HG03565 (cell line): ENCODE measurements at regions not wholly inside any gene's neighbourhood (a gene's known extent, or its start where the extent isn't known, plus 50 kb on each side); places are given as distances from the start of the nearest gene placed in this dataset.

Source experiments
- ATAC-seq: cut with Tn5 transposase; IDR thresholded peaks from one replicate; pipeline ENCODE4 v1.9.1; 2021; ENCODE audit warnings: mild to moderate bottlenecking, moderate library complexity; ENCODE audit not compliant: unreplicated experiment

GRCh38 chr3:31137718-31138465 lies 243.4 kb upstream of the GADL1 start:
- ATAC-seq = no peak

- ATAC-seq = no peak
Measured at GRCh38 chr3:31140470-31140869, 246.0 kb upstream of the GADL1 start.

GRCh38 chr3:31142139-31142538 lies 247.7 kb upstream of the GADL1 start:
- no peak for ATAC-seq

DNA sequence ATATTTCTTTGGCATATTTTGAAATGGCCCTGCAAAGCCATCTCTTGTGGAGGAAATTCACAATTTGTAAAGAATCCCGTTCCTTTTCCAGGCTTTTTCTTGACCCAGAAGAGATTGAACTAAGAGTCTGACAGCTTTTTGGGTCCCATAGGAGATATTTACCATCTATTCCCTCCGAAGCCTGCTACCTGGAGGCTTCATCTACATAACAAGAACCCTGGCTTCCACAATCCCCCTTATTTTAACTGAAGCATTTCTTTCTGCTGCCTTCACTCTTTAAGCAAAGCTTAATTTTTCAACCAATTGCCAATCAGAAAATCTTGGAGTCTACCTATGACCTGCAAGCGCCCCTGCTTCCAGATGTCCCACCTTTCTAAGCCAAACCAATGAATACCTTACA lies 248.1 kb upstream of the GADL1 start:
- no peak for ATAC-seq

DNA sequence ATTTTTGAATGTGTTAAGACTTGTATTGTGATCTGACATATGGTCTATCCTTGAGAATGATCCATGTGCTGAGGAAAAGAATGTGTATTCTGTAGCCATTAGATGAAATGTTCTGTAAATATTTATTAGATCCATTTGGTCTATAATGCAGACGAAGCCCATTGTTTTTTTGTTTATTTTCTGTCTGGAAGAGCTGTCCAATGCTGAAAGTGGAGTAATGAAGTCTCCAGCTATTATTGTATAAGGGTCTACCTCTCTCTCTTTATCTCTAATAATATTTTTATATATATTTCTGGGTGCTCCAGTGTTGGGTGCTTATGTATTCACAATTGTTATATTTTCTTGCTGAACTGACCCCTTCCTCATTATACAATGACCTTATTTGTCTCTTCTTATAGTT lies 250.6 kb upstream of the GADL1 start:
- ATAC-seq = no peak

- ATAC-seq = no peak
Measured at GRCh38 chr3:31147550-31147949, 253.1 kb upstream of the GADL1 start.

DNA sequence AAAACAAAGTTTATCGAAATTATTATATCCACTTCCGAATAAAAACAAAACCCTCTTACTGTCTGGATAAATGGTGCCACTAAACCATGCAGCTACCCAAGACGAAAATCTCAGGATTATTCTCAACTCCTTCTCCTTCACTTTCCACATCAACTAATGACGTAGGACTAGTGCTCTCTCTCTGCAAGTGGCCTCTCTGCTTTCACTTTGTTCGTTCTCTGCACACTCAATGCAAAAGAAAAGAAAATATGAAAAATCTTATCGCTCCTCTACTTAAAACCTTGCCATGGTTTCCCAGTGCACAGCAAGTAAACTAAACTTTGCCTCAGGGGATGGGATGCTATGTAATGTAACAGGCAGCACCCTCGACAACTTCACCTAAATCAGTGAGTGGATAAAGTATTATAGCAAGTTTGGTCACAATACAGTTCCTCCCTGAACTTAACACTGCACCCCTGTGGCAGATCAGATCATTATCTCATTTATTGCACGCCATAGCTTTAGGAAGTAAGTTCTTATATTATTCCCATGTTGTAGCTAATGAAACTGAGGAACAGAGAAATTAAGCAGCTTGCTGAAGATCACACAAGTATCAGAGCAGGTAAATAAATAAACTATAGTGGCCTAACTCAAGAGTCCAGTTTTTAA lies 262.7 kb upstream of the GADL1 start:
- no peak for ATAC-seq

DNA sequence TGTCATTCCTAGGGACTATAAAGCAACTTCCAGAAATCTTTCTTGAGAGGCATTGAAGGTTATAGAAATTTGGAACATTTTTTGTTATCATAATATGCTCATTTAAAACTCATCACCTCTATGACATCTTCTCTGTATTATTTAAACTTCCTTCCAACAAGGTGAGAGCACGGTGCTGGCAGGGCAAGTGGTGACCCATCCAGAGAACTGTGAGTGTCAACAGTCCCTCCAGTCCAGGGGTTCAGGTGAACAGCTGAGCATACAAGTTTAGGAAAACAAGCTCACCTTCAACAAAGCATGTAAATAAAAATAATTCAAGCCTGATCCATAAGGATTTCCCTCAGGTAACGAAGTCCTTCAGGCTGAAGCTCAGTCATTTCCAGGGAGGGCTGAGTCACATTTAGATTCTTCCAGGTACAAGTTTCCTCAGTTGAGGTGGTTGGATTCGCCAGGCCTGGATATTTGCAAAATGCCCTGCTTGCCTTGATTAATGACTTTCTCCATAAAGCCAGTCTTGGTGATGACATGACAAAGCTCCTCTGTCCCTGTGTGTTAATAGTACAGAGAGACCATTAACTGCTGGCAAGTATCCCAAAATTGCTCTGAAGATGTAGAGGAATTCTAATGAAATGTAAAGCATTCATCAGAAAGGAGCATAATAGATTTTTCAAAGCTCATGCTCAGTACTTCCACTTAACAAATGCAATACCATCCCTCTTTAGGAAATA lies 263.6 kb upstream of the GADL1 start:
- no peak for ATAC-seq

- ATAC-seq = no peak
Measured at GRCh38 chr3:31159331-31160039, 265.0 kb upstream of the GADL1 start.

DNA sequence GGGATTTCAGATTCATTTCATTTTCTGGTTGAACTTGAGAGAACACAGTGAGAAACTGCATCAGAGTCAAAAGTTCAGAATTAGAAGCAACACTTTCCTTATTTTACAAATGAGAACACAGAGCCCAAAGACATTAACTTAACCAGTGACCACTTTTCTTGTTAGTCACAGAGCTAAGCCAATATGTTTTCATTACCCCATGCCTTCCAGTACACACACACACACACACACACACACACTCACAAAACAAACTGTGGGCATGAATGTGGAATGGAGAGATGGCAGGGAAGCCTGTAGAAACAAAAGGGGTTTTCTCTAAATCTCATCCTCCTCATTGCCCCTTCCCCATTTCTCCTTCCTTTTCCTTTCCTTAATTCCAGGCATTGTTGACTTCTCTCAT lies 267.4 kb upstream of the GADL1 start:
- ATAC-seq = no peak

DNA sequence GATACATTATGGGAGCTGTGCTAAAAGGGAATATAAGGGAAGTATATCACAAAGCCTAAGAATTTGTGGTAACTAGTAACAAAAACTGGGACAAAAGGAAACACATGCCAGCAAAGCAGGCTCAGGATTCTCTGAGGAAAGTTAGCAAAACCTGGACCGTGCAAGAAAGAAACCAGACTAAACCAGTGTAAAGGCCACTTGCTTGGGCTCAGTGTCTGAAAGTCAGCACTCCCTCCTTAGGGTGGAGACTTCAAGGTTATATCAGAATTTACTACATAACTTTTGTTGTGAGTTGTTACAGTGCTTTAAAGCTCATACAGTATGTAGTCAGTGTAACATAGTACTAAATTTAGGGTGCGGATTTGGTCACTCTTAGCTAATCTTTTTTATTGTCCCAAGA lies 269.9 kb upstream of the GADL1 start:
- no peak for ATAC-seq

DNA sequence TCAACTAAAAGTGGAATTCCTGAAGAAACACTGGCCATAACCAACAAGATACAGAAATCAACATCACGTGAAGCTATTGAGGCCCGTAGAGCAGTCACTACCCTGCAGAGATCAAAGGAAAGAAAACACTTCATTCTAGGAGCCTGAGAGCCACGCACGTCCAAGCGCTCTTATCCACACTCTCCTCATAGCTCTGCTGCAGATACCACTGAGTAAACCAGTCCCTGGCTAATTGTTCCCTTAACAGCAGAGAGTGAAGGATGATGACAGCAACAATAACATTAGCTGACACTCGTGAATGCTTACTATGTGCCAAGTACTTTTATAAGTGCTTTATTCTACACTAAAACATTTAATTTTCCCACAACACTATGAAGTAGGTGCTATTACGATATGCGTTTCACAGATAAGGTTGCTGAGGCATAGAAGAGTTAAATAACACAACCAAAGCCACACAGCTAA lies 271.0 kb upstream of the GADL1 start:
- ATAC-seq = no peak

DNA sequence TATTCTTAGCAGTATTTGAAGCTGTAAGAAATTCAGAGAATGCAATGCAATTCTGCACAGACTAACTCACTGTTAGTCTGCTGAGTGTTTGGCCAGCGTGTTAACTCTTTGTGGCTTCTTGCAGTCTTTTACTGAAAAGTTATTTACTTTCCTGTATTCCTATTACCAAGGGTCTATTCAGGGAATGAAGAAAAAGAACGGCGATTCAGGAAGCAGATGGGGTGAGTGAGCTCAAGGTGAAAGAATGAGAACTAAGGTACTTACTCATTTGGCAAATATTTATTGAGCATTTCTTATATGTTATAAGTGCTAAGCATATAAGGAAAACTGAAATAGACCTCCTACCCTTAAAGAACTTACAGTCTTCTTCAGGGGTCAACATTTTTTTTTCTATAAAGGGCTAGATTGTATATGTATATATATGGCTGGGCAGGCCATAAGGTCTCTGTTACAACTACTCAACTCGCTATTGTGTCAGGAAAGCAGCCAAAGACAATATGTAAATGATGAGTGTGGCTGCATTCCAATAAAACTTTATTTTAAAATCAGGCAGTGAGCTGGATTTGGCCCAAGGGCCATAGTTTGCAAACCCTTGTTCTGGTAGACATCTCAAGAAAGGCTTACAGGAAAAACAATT lies 271.9 kb upstream of the GADL1 start:
- no peak for ATAC-seq

- ATAC-seq = no peak
Measured at GRCh38 chr3:31167666-31168065, 273.2 kb upstream of the GADL1 start.

DNA sequence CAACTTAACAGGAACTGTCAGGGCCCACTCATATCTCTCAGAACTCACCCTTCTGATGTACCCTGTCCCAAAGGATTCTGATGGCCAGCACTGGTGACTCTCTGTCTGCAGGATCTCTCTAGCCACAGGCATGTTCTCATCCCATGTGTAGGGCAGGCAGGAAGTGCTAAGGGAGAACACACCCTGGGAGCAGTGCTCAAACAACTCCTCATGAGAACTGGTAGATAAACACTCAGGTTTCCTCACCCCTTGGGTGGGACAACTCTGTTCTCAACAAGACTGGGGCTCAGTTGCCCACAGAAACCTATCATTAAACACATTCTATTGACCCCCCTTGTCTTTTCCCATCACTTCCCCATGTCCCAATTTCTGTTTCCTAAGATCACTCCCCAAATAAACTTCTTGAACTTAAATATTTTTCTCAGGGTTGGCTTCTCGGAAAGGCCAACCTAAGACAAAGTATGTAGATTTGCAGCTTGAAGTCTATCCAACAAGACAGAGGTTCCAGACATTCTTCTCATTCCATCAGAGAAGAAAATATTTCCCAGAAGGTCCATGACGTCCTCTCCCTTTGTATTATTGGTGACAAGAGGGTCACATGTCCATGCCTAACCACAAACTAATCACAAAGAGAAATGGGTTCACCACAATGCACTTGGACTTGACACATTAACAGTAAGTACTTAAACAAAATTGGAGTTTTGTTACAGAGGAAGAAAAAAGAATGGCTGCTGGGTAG lies 276.6 kb upstream of the GADL1 start:
- ATAC-seq = no peak

DNA sequence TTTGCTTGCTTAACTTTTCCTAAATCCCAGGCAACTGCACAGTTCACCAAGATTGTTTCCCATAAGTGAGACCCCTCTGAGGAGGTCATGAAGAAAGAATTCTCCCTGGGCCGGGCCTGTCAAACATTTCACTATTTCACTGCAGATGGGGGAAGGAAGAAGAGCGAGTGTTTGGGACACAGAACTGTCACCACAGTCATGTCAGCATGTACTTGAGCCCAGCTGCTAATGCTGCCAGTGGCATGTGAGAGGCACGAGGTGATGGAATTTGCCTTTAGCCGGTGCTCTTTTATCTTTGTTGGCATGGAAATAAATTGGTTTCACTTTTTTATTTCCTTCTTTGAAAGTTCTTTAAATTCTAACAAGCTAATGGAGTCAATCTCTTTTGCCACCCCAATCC lies 277.9 kb upstream of the GADL1 start:
- no peak for ATAC-seq

GRCh38 chr3:31173118-31173718 lies 278.8 kb upstream of the GADL1 start:
- ATAC-seq = no peak

GRCh38 chr3:31174079-31174478 lies 279.6 kb upstream of the GADL1 start:
- ATAC-seq = no peak

DNA sequence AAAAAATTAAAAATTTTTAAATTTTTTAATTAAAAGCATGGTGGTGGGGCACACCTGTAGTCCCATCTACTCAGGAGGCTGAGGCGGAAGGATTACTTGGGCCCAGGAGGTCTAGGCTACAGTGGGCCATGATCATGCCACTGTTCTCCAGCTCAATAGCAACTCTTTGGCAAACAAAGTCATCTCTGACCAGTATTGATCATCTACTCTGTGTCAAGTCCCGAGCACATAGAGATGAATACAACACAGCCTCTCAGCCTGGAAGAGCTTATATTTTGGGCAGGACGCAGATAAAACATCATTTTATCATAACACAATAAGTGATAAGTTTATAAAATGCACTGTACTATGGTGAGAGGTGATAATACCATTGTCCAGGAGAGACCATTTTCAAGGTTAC lies 281.6 kb upstream of the GADL1 start:
- ATAC-seq = no peak

DNA sequence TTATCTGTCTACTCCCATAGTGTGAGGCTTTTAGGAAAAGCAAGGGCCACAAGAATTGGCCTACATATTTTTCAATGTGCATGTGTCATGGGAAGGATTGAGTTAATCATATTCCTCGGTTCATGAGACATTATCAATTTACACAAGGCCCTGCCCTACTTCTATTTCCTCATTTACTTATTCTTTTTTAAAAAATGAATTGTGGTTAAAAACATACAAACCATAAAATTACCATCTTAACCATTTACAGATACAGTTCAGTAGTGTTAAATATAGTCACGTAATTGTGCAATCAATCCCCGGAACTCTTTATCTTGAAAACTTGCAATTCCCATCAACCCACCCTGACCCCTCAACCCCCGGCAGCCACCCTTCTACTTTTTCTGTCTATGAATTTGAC lies 284.0 kb upstream of the GADL1 start:
- ATAC-seq = no peak
